ENCODE measurements at regions not wholly inside any gene's neighbourhood (a gene's known extent, or its start where the extent isn't known, plus 50 kb on each side); places are given as distances from the start of the nearest gene placed in this dataset.

DNA sequence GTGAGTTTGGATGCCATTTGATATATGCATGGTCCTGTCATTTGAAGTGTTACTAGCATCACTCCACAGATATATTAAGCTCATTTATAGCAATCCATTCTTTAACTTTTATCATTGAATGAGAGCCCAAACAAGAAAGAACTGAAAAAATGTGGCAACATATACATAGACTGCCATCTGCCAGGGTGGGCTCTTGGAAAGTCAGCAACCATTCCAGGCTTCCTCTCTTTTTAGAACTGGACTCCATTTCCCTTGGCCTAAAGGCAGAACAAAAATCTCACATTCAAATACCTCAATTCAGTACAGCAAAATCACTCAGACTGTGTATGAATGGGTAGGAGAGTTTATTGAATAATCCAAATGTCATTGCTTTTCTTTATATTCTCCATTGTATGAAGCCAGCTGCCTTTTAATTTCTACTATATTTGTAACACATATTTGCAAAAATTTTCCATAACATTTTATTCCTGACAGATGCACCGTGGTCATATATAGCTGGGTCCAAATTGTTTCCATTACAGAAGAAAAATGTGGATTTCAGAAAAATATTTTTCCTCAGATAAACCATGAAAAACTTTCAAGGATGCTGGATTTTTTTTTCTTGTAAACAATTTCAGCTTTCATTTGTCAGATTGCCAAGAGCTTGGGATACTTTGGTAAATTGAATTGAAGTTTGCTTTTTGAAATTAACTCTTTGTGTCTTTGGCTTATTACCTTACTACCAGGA is 1252.3 kb upstream of the SEL1L start:
- no peak overlapping the region for H3K27ac ChIP-seq
- no peaks in the 10 kb centered on the region for H3K4me1 ChIP-seq
- DNase-seq (ENCODE audit: low spot score in 2 of 2): no peak
- H3K36me3 ChIP-seq: no peaks in the 10 kb centered on the region
- 43% methylated on average over 1 of the region's 1 CpG for WGBS
- no peaks in the 10 kb centered on the region for H3K9me3 ChIP-seq
- H3K4me3 ChIP-seq: no peak overlapping the region
- no peaks in the 10 kb centered on the region for H3K27me3 ChIP-seq
- TF ChIP-seq EP300 (IDR thresholded peaks at IDR 0.05): no peak

GRCh38 chr14:82786483-82786880 is 1252.8 kb upstream of the SEL1L start:
- H3K27me3 ChIP-seq: no peaks in the 10 kb centered on the region
- no peak overlapping the region for H3K4me3 ChIP-seq
- H3K9me3 ChIP-seq: no peaks in the 10 kb centered on the region
- no peaks in the 10 kb centered on the region for H3K36me3 ChIP-seq
- peaks cover 1% of the 10 kb centered on the region for H3K4me1 ChIP-seq
- no peak overlapping the region for H3K27ac ChIP-seq
- 58% methylated on average over 3 of the region's 3 CpGs for WGBS
- TF ChIP-seq POLR2AphosphoS5 (IDR thresholded peaks at IDR 0.05) (no peak), POLR2A (IDR thresholded peaks at IDR 0.05) (no peak), EP300 (IDR thresholded peaks at IDR 0.05) (no peak)
- TF ChIP-seq, protein P1, sequence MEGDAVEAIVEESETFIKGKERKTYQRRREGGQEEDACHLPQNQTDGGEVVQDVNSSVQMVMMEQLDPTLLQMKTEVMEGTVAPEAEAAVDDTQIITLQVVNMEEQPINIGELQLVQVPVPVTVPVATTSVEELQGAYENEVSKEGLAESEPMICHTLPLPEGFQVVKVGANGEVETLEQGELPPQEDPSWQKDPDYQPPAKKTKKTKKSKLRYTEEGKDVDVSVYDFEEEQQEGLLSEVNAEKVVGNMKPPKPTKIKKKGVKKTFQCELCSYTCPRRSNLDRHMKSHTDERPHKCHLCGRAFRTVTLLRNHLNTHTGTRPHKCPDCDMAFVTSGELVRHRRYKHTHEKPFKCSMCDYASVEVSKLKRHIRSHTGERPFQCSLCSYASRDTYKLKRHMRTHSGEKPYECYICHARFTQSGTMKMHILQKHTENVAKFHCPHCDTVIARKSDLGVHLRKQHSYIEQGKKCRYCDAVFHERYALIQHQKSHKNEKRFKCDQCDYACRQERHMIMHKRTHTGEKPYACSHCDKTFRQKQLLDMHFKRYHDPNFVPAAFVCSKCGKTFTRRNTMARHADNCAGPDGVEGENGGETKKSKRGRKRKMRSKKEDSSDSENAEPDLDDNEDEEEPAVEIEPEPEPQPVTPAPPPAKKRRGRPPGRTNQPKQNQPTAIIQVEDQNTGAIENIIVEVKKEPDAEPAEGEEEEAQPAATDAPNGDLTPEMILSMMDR (IDR thresholded peaks at IDR 0.05): no peak
- DNase-seq (ENCODE audit: low spot score in 2 of 2): no peak

GRCh38 chr14:82796086-82796485 is 1262.4 kb upstream of the SEL1L start:
- TF ChIP-seq, protein P1 (IDR thresholded peaks at IDR 0.05): no peak
- TF ChIP-seq POLR2AphosphoS5 (IDR thresholded peaks at IDR 0.05): no peak
- no peaks in the 10 kb centered on the region for H3K27me3 ChIP-seq
- whole genome bisulfite sequencing: 48% methylated on average over 4 of the region's 4 CpGs
- no peak overlapping the region for H3K4me3 ChIP-seq
- H3K27ac ChIP-seq: no peak overlapping the region
- no peaks in the 10 kb centered on the region for H3K36me3 ChIP-seq
- H3K9me3 ChIP-seq: no peaks in the 10 kb centered on the region
- H3K4me1 ChIP-seq: peaks cover 3% of the 10 kb centered on the region
- no peak for DNase-seq (ENCODE audit: low spot score in 2 of 2)

GRCh38 chr14:82798276-82798675 is 1264.6 kb upstream of the SEL1L start:
- 58% methylated on average over 1 of the region's 1 CpG for WGBS
- DNase-seq (ENCODE audit: low spot score in 2 of 2): no peak
- no peaks in the 10 kb centered on the region for H3K4me1 ChIP-seq
- H3K9me3 ChIP-seq: no peaks in the 10 kb centered on the region
- H3K27me3 ChIP-seq: no peaks in the 10 kb centered on the region
- no peak overlapping the region for H3K4me3 ChIP-seq
- H3K36me3 ChIP-seq: no peaks in the 10 kb centered on the region
- TF ChIP-seq POLR2AphosphoS5 (IDR thresholded peaks at IDR 0.05): no peak
- TF ChIP-seq, protein P1 (IDR thresholded peaks at IDR 0.05): no peak
- H3K27ac ChIP-seq: no peak overlapping the region

- WGBS: 75% methylated on average over 7 of the region's 7 CpGs
- TF ChIP-seq, protein P1 (IDR thresholded peaks at IDR 0.05): no peak
- TF ChIP-seq EP300 (IDR thresholded peaks at IDR 0.05): no peak
- TF ChIP-seq POLR2A (IDR thresholded peaks at IDR 0.05): no peak
- no peak for TF ChIP-seq POLR2AphosphoS5 (IDR thresholded peaks at IDR 0.05)
Observed at GRCh38 chr14:82805892-82806825, 1272.5 kb upstream of the SEL1L start.

More at GRCh38 chr14:82805892-82806825, 1272.5 kb upstream of the SEL1L start:
- Histone ChIP-seq H3K4me1 (no peaks in the 10 kb centered on the region), H3K9me3 (no peaks in the 10 kb centered on the region), H3K27me3 (no peaks in the 10 kb centered on the region), H3K4me3 (no peak overlapping the region), H3K36me3 (no peaks in the 10 kb centered on the region), H3K27ac (no peak overlapping the region)
- no peak for DNase-seq (ENCODE audit: low spot score in 2 of 2)
